PC-3 (cell line): ENCODE measurements at regions not wholly inside any gene's neighbourhood (a gene's known extent, or its start where the extent isn't known, plus 50 kb on each side); places are given as distances from the start of the nearest gene placed in this dataset.

ENCODE experiments used
- EZH2 ChIP-seq: fragments of 300-600 bp; sonication (generic); IDR thresholded peaks from one replicate; pipeline ENCODE4 v1.6.1; 2017; ENCODE audit warnings: antibody characterized with exemption, mild to moderate bottlenecking, low read length; ENCODE audit not compliant: unreplicated experiment
- EZH2phosphoT487 ChIP-seq: fragments of 300-600 bp; sonication (generic); IDR thresholded peaks from 2 replicates; pipeline ENCODE4 v1.6.1; 2018; ENCODE audit warnings: mild to moderate bottlenecking, antibody characterized with exemption, low read length, borderline replicate concordance
- TF ChIP-seq, protein P1 (sequence below): fragments of 300-600 bp; sonication (generic); conservative IDR thresholded peaks from 2 replicates; pipeline ENCODE4 v1.5.1; 2017; ENCODE audit warnings: antibody characterized with exemption, low read depth, mild to moderate bottlenecking, low read length

DNA sequence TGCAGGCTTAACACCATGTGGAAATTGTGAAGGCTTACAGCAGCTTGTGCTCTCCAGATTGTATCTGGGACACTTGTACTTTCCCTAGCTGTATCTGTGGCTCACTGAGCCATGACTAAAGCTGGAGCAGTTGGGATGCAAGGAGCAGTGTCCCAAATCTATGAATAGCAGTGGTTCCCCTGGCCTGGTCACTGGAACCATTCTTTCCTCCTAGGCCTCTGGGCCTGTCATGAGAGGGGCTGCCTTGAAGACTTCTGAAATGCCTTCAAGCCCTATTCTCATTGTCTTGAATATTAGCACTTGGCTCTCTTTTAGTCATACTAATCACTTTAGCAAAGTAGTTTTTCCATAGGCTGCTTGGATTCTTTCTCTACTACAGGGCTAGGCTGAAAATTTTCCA is 186.8 kb upstream of the LRATD1 start:
- TF ChIP-seq, protein P1, sequence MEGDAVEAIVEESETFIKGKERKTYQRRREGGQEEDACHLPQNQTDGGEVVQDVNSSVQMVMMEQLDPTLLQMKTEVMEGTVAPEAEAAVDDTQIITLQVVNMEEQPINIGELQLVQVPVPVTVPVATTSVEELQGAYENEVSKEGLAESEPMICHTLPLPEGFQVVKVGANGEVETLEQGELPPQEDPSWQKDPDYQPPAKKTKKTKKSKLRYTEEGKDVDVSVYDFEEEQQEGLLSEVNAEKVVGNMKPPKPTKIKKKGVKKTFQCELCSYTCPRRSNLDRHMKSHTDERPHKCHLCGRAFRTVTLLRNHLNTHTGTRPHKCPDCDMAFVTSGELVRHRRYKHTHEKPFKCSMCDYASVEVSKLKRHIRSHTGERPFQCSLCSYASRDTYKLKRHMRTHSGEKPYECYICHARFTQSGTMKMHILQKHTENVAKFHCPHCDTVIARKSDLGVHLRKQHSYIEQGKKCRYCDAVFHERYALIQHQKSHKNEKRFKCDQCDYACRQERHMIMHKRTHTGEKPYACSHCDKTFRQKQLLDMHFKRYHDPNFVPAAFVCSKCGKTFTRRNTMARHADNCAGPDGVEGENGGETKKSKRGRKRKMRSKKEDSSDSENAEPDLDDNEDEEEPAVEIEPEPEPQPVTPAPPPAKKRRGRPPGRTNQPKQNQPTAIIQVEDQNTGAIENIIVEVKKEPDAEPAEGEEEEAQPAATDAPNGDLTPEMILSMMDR, result no peak
- TF ChIP-seq EZH2phosphoT487 (no peak), EZH2 (no peak)
